Ovary (tissue), 3 donors: ENCODE measurements at regions not wholly inside any gene's neighbourhood (a gene's known extent, or its start where the extent isn't known, plus 50 kb on each side); places are given as distances from the start of the nearest gene placed in this dataset.

Experiments
- CTCF ChIP-seq, 3 donors: fragments of 450-650 bp in 2 of 3; fragments of 200-600 bp in 1 of 3; IDR thresholded peaks; one replicate each; pipeline versions ENCODE4 v1.5.1 to v1.8.0; 2016 to 2022; ENCODE audit warnings: antibody characterized with exemption in 3 of 3, mild to moderate bottlenecking in 1 of 3
- EP300 ChIP-seq: sonication (generic); formaldehyde crosslinking; IDR thresholded peaks from one replicate; pipeline ENCODE4 v1.6.1; 2017; ENCODE audit warnings: antibody characterized with exemption
- POLR2A ChIP-seq: fragments of 450-650 bp; IDR thresholded peaks from one replicate; pipeline ENCODE4 v1.6.1; 2017; ENCODE audit warnings: antibody characterized with exemption, mild to moderate bottlenecking, moderate library complexity
- donor health status: DM: no; HTN: no; CAD: no.

- TF ChIP-seq CTCF (IDR thresholded peaks at IDR 0.05) (no peak), POLR2A (no peak), EP300 (no peak)
Observed at GRCh38 chr16:51876601-51876875, 670.4 kb downstream of the TOX3 start.
